ENCODE measurements at regions not wholly inside any gene's neighbourhood (a gene's known extent, or its start where the extent isn't known, plus 50 kb on each side); places are given as distances from the start of the nearest gene placed in this dataset.
"Not testable (repeated sequence)": the region's sequence is repeated elsewhere in the genome, so short reads cannot be mapped to it uniquely, and the experiment has no call there.

GRCh38 chr14:35174342-35174741 is 52.0 kb downstream of the PRORP start:
- no peak overlapping the region for H3K4me3 ChIP-seq
- no peak overlapping the region for H3K27ac ChIP-seq
- 90 to 93% methylated on average over 3 of the region's 3 CpGs for WGBS, 2 donors

GRCh38 chr14:35180179-35180578 is 57.8 kb downstream of the PRORP start:
- Histone ChIP-seq H3K27ac (no peak overlapping the region), H3K4me1 (no peaks in the 10 kb centered on the region), H3K9me3 (no peaks in the 10 kb centered on the region), H3K27me3 (no peaks in the 10 kb centered on the region), H3K36me3 (peaks cover 0 to 20% (median 0%) of the 10 kb centered on the region in 3 donors), H3K4me3 (no peak overlapping the region)
- 80 to 100% methylated on average over 7 of the region's 7 CpGs for WGBS, 2 donors
- no peak for DNase-seq (ENCODE audit: low spot score in 2 of 2)
- TF ChIP-seq EP300 (IDR thresholded peaks at IDR 0.05) (no peak), POLR2A (IDR thresholded peaks at IDR 0.05) (no peak), CTCF (IDR thresholded peaks at IDR 0.05) (no peak)

More at GRCh38 chr14:35174342-35174741, 52.0 kb downstream of the PRORP start:
- H3K36me3 ChIP-seq, result peaks cover 0 to 37% (median 7%) of the 10 kb centered on the region in 3 donors
- no peaks in the 10 kb centered on the region for H3K4me1 ChIP-seq
- TF ChIP-seq EP300 (IDR thresholded peaks at IDR 0.05), result no peak
- no peak for TF ChIP-seq CTCF (IDR thresholded peaks at IDR 0.05)
- no peak for TF ChIP-seq POLR2A (IDR thresholded peaks at IDR 0.05)
- no peaks in the 10 kb centered on the region for H3K27me3 ChIP-seq
- H3K9me3 ChIP-seq, result no peaks in the 10 kb centered on the region
- no peak for DNase-seq (ENCODE audit: low spot score in 2 of 2)

GRCh38 chr14:35184891-35185290 is 62.5 kb downstream of the PRORP start:
- H3K9me3 ChIP-seq; H3K27ac ChIP-seq; H3K27me3 ChIP-seq; H3K4me1 ChIP-seq; DNase-seq (ENCODE audit: low spot score in 2 of 2); H3K4me3 ChIP-seq: not testable (repeated sequence)
- peaks cover 0 to 21% (median 0%) of the 10 kb centered on the region in 3 donors for H3K36me3 ChIP-seq

GRCh38 chr14:35189422-35189821 is 67.1 kb downstream of the PRORP start:
- peaks cover 0 to 16% (median 0%) of the 10 kb centered on the region in 3 donors for H3K36me3 ChIP-seq
- H3K4me1 ChIP-seq, result no peaks in the 10 kb centered on the region
- 59 to 63% methylated on average over 1 of the region's 1 CpG for WGBS, 2 donors
- H3K9me3 ChIP-seq, result no peaks in the 10 kb centered on the region
- no peak for TF ChIP-seq POLR2A (IDR thresholded peaks at IDR 0.05)
- no peak for TF ChIP-seq EP300 (IDR thresholded peaks at IDR 0.05)
- no peak for TF ChIP-seq CTCF (IDR thresholded peaks at IDR 0.05)
- no peak overlapping the region for H3K27ac ChIP-seq
- DNase-seq (ENCODE audit: low spot score in 2 of 2), result no peak
- no peaks in the 10 kb centered on the region for H3K27me3 ChIP-seq
- H3K4me3 ChIP-seq, result no peak overlapping the region

GRCh38 chr14:35193161-35193560 is 70.8 kb downstream of the PRORP start:
- no peak overlapping the region for H3K4me3 ChIP-seq
- no peaks in the 10 kb centered on the region for H3K4me1 ChIP-seq
- no peak overlapping the region for H3K27ac ChIP-seq
- H3K27me3 ChIP-seq, result no peaks in the 10 kb centered on the region
- no peak for DNase-seq (ENCODE audit: low spot score in 2 of 2)
- TF ChIP-seq POLR2A (IDR thresholded peaks at IDR 0.05) (no peak), CTCF (IDR thresholded peaks at IDR 0.05) (no peak), EP300 (IDR thresholded peaks at IDR 0.05) (no peak)
- H3K36me3 ChIP-seq, result peaks cover 0 to 10% (median 0%) of the 10 kb centered on the region in 3 donors
- H3K9me3 ChIP-seq, result no peaks in the 10 kb centered on the region

GRCh38 chr14:35194183-35194582 is 71.8 kb downstream of the PRORP start:
- not testable (repeated sequence) for DNase-seq (ENCODE audit: low spot score in 2 of 2); H3K27ac ChIP-seq; H3K4me1 ChIP-seq; H3K4me3 ChIP-seq; H3K9me3 ChIP-seq; H3K27me3 ChIP-seq
- WGBS, 2 donors, result 97 to 100% methylated on average over 1 of the region's 1 CpG
- peaks cover 0 to 10% (median 0%) of the 10 kb centered on the region in 3 donors for H3K36me3 ChIP-seq

Measured in tibial nerve (tissue), 4 donors.